Osteoblast (primary cell): ENCODE measurements at regions not wholly inside any gene's neighbourhood (a gene's known extent, or its start where the extent isn't known, plus 50 kb on each side); places are given as distances from the start of the nearest gene placed in this dataset.

ENCODE experiments used
- DNase-seq: peaks from one replicate; pipeline ENCODE4 v3.0.0; 2011; ENCODE audit warnings: low spot score, mixed read lengths; ENCODE audit not compliant: insufficient read length; ENCODE audit errors: missing footprints
- H2AFZ ChIP-seq: 2 replicates; pipeline ENCODE4 v1.6.0; 2011; ENCODE audit warnings: mild to moderate bottlenecking, low read length
- H3K27ac ChIP-seq: 2 replicates; pipeline ENCODE4 v1.5.1; 2011; ENCODE audit warnings: mild to moderate bottlenecking, low read depth, low read length, moderate library complexity
- H3K27me3 ChIP-seq: 2 replicates; pipeline ENCODE4 v1.6.0; 2012; ENCODE audit warnings: mild to moderate bottlenecking, control low read depth, inconsistent platforms, low read length, moderate library complexity; ENCODE audit not compliant: insufficient read depth
- H3K36me3 ChIP-seq: 2 replicates; pipeline ENCODE4 v1.5.1; 2011; ENCODE audit warnings: mild to moderate bottlenecking, low read length, control low read depth, moderate library complexity; ENCODE audit not compliant: insufficient read depth
- H3K4me1 ChIP-seq: 2 replicates; pipeline ENCODE4 v1.5.1; 2011; ENCODE audit warnings: mild to moderate bottlenecking, low read length, control low read depth, moderate library complexity; ENCODE audit not compliant: insufficient read depth
- H3K4me2 ChIP-seq: 2 replicates; pipeline ENCODE4 v1.6.0; 2011; ENCODE audit warnings: mild to moderate bottlenecking, low read length; ENCODE audit not compliant: insufficient read depth
- H3K4me3 ChIP-seq: fragments of 200-600 bp; sonication (generic); 3 replicates; pipeline ENCODE4 v1.5.1; 2012; ENCODE audit warnings: mild to moderate bottlenecking, low read length, inconsistent platforms; ENCODE audit not compliant: insufficient read depth
- H3K79me2 ChIP-seq: 2 replicates; pipeline ENCODE4 v1.6.0; 2012; ENCODE audit warnings: mild to moderate bottlenecking, low read length, control low read depth, inconsistent platforms; ENCODE audit not compliant: insufficient read depth
- H3K9me3 ChIP-seq: 2 replicates; pipeline ENCODE4 v1.5.1; 2011; ENCODE audit warnings: low read depth, low read length, control low read depth
- H4K20me1 ChIP-seq: 2 replicates; pipeline ENCODE4 v1.6.0; 2012; ENCODE audit warnings: mild to moderate bottlenecking, low read length, control low read depth; ENCODE audit not compliant: insufficient read depth
- CTCF ChIP-seq: IDR thresholded peaks from 2 replicates; pipeline ENCODE4 v1.5.1; 2011; ENCODE audit warnings: mild to moderate bottlenecking, low read depth, low read length, moderate library complexity; ENCODE audit errors: extremely low read depth

DNA sequence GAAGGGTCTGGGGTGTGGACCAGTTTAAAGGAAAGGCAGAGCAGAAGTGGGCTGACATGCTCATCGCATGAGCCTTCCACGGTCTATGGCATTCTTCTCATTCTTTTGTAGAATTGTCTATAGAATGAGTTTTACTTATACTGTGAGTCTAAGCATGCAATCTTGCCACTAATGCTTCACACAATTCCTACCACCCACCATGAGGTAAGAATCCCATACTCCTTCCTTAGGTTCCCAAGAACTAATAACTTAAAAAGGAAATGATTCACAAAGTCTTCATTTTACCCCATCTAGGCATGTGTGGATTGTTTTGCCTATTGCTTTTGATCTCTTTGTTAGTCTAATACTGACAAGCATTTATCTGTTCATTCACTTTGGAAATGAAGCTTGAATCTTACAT lies 195.2 kb downstream of the LY86 start:
- TF ChIP-seq CTCF, result no peak
- Histone ChIP-seq H3K27ac (no peak overlapping the region), H3K4me3 (no peak overlapping the region), H3K79me2 (no peaks in the 10 kb centered on the region), H3K4me1 (peaks cover 14% of the 10 kb centered on the region), H3K27me3 (peaks cover 7% of the 10 kb centered on the region), H3K9me3 (no peaks in the 10 kb centered on the region), H4K20me1 (no peaks in the 10 kb centered on the region), H2AFZ (no peak overlapping the region), H3K4me2 (no peak overlapping the region), H3K36me3 (no peaks in the 10 kb centered on the region)
- no peak for DNase-seq

- Histone ChIP-seq H3K79me2 (no peaks in the 10 kb centered on the region), H3K36me3 (no peaks in the 10 kb centered on the region), H3K4me1 (peaks cover 14% of the 10 kb centered on the region), H4K20me1 (no peaks in the 10 kb centered on the region), H3K27me3 (peaks cover 5% of the 10 kb centered on the region), H3K27ac (no peak overlapping the region), H3K9me3 (no peaks in the 10 kb centered on the region), H3K4me2 (no peak overlapping the region), H3K4me3 (no peak overlapping the region), H2AFZ (no peak overlapping the region)
- TF ChIP-seq CTCF, result no peak
- DNase-seq, result no peak
Observed at GRCh38 chr6:6784514-6785162, 196.1 kb downstream of the LY86 start.

DNA sequence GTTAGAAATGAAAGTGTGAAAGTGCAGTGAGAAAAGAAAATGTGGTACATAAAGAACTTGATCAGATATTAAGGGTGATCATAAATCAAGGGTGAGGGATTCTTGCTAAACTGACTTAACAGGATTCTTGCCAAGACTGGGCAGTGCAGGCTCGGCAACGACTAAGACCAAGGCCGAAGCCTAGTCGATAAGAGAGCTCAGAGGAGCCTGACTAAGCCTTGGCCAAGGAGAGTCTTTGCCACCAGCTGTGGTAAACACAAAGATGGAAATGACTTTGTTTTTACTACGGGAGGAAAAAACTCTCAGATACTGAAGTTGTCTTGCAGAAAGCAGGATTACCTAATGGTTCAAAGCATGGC lies 196.6 kb downstream of the LY86 start:
- no peak overlapping the region for H3K27ac ChIP-seq
- H3K9me3 ChIP-seq, result no peaks in the 10 kb centered on the region

More for the DNA sequence above, 196.6 kb downstream of the LY86 start:
- no peak for TF ChIP-seq CTCF
- Histone ChIP-seq H3K27me3 (no peaks in the 10 kb centered on the region), H3K79me2 (no peaks in the 10 kb centered on the region), H3K36me3 (no peaks in the 10 kb centered on the region), H2AFZ (no peak overlapping the region), H3K4me3 (no peak overlapping the region), H3K4me2 (no peak overlapping the region), H3K4me1 (peaks cover 14% of the 10 kb centered on the region), H4K20me1 (no peaks in the 10 kb centered on the region)
- no peak for DNase-seq
